ENCODE measurements at regions not wholly inside any gene's neighbourhood (a gene's known extent, or its start where the extent isn't known, plus 50 kb on each side); places are given as distances from the start of the nearest gene placed in this dataset.

DNA sequence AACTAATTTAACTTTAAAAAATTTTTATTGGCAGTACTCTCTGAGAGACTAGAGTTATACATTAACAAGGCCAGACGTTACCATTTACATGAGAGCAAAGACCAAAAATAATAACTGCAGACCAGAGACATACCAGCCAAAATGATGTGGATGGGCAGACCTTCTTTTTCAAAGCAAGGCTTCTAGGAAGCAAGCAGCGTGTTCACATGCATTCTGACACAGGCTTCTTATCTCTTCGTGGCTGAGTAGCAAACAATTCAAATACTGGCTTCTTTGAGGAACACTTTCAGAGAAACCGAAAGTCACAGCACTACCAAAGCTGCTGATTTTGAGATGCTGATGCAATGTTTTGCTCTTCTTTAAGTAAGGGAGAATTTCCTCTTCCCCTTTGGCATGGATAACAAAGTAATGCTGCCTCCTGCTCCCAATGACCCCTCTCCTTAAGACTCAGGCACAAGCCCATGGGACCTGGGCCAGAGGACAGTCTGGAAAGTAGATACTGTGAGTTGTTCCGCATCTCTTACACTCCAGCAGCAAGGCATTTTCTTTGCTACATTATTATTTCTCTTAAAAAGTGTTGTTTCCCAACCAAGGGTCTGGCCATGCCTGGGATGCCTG is 181.9 kb downstream of the MREG start:
- H4K8ac ChIP-seq (ENCODE audit: low read depth, low read length), result no peak overlapping the region
- H3K4me1 ChIP-seq (ENCODE audit: control insufficient read depth, low read depth, low read length), result no peaks in the 10 kb centered on the region
- H2BK5ac ChIP-seq (ENCODE audit: low read length), result no peak overlapping the region
- no peak overlapping the region for H3K4me2 ChIP-seq (ENCODE audit: low read length)
- no peaks in the 10 kb centered on the region for H3K36me3 ChIP-seq (ENCODE audit: control insufficient read depth, insufficient read depth, low read length)
- DNase-seq, result peak; percentile 20
- H2AK5ac ChIP-seq (ENCODE audit: low read length), result no peak overlapping the region
- no peak overlapping the region for H3K4me3 ChIP-seq (ENCODE audit: low read length)
- no peaks in the 10 kb centered on the region for H3K79me2 ChIP-seq (ENCODE audit: control insufficient read depth, insufficient read depth, low read length)
- H2BK15ac ChIP-seq (replicated peaks; ENCODE audit: low read depth), result no peak overlapping the region
- H3K18ac ChIP-seq (ENCODE audit: low read length), result peak overlapping the region; percentile 53
- no peak overlapping the region for H3K9ac ChIP-seq (ENCODE audit: low read length)
- no peaks in the 10 kb centered on the region for H3K79me1 ChIP-seq (ENCODE audit: low read length)
- no peaks in the 10 kb centered on the region for H3K27me3 ChIP-seq (ENCODE audit: insufficient read depth, low read length, poor library complexity)
- no peak overlapping the region for H3K4ac ChIP-seq (ENCODE audit: low read depth, low read length)
- H2BK120ac ChIP-seq (ENCODE audit: low read depth, low read length), result no peak overlapping the region
- no peak overlapping the region for H4K5ac ChIP-seq (ENCODE audit: low read length)
- WGBS (ENCODE audit: extremely low coverage, insufficient coverage, low lambda C conversion rate), result no CpG with 5 or more reads among the region's 5 CpGs
- H3K27ac ChIP-seq (ENCODE audit: low read depth, low read length), result no peak overlapping the region
- H3K56ac ChIP-seq (ENCODE audit: low read length), result no peak overlapping the region
- no peak overlapping the region for H3K23ac ChIP-seq (ENCODE audit: low read length)

DNA sequence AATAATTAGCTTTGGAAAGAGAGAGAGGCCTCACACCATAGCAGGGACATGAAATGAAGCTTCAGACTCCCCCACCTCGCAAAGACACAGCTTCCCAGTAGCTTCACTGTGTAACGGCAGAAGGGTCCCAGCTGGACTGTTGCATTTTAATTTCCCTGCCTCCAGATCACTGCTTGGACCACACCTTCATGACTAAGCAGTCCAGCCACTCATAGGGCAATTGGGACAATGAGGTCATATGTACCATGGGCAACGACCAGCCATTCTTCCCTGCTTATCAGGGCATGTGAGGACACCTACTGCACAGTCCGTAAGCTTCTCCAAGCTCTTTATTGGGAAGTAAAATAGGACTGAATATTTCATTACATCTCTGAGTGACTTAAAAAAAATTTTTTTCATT is 183.0 kb downstream of the MREG start:
- H4K8ac ChIP-seq (ENCODE audit: low read depth, low read length), result no peak overlapping the region
- no peak overlapping the region for H3K23ac ChIP-seq (ENCODE audit: low read length)
- WGBS (ENCODE audit: extremely low coverage, insufficient coverage, low lambda C conversion rate), result no CpG with 5 or more reads among the region's 4 CpGs
- H3K36me3 ChIP-seq (ENCODE audit: control insufficient read depth, insufficient read depth, low read length), result no peaks in the 10 kb centered on the region
- H3K18ac ChIP-seq (ENCODE audit: low read length), result no peak overlapping the region
- no peak overlapping the region for H2BK5ac ChIP-seq (ENCODE audit: low read length)
- H3K27me3 ChIP-seq (ENCODE audit: insufficient read depth, low read length, poor library complexity), result no peaks in the 10 kb centered on the region
- no peak overlapping the region for H2BK15ac ChIP-seq (replicated peaks; ENCODE audit: low read depth)
- no peak overlapping the region for H3K56ac ChIP-seq (ENCODE audit: low read length)
- H4K5ac ChIP-seq (ENCODE audit: low read length), result no peak overlapping the region
- no peak overlapping the region for H3K27ac ChIP-seq (ENCODE audit: low read depth, low read length)
- H3K9ac ChIP-seq (ENCODE audit: low read length), result no peak overlapping the region
- H3K79me2 ChIP-seq (ENCODE audit: control insufficient read depth, insufficient read depth, low read length), result no peaks in the 10 kb centered on the region
- H2BK120ac ChIP-seq (ENCODE audit: low read depth, low read length), result no peak overlapping the region
- no peak overlapping the region for H3K4me3 ChIP-seq (ENCODE audit: low read length)
- no peak overlapping the region for H3K4ac ChIP-seq (ENCODE audit: low read depth, low read length)
- no peak overlapping the region for H3K4me2 ChIP-seq (ENCODE audit: low read length)
- DNase-seq, result no peak
- no peaks in the 10 kb centered on the region for H3K79me1 ChIP-seq (ENCODE audit: low read length)
- no peak overlapping the region for H2AK5ac ChIP-seq (ENCODE audit: low read length)
- no peaks in the 10 kb centered on the region for H3K4me1 ChIP-seq (ENCODE audit: control insufficient read depth, low read depth, low read length)

DNA sequence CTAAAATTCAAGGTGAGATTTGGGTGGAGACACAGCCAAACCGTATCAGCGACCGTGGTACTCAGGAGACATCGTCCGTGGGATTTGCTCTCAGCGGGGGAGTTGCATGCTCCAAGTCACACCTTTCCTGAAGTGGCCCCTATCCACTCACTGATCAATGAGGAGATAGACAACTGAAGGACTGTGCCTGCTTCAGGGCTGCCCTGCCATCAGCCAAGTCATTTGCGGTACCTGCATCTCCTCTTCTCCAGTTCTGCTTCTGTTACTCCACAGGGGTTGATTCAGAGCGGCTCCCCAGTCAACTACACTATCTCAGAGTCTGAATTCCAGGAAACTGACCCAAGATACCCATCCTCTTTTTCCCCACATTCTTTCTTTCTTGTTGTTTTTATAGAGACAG is 184.1 kb downstream of the MREG start:
- Histone ChIP-seq H2AK5ac (ENCODE audit: low read length) (no peak overlapping the region), H3K79me1 (ENCODE audit: low read length) (no peaks in the 10 kb centered on the region), H4K5ac (ENCODE audit: low read length) (no peak overlapping the region), H3K56ac (ENCODE audit: low read length) (no peak overlapping the region), H3K27ac (ENCODE audit: low read depth, low read length) (no peak overlapping the region), H3K27me3 (ENCODE audit: insufficient read depth, low read length, poor library complexity) (no peaks in the 10 kb centered on the region), H2BK5ac (ENCODE audit: low read length) (no peak overlapping the region), H2BK15ac (replicated peaks; ENCODE audit: low read depth) (no peak overlapping the region), H4K8ac (ENCODE audit: low read depth, low read length) (no peak overlapping the region), H3K4me1 (ENCODE audit: control insufficient read depth, low read depth, low read length) (no peaks in the 10 kb centered on the region), H3K9ac (ENCODE audit: low read length) (no peak overlapping the region), H3K36me3 (ENCODE audit: control insufficient read depth, insufficient read depth, low read length) (no peaks in the 10 kb centered on the region), H3K79me2 (ENCODE audit: control insufficient read depth, insufficient read depth, low read length) (no peaks in the 10 kb centered on the region), H3K4me2 (ENCODE audit: low read length) (no peak overlapping the region), H3K4me3 (ENCODE audit: low read length) (no peak overlapping the region), H3K4ac (ENCODE audit: low read depth, low read length) (no peak overlapping the region), H3K18ac (ENCODE audit: low read length) (no peak overlapping the region), H2BK120ac (ENCODE audit: low read depth, low read length) (no peak overlapping the region), H3K23ac (ENCODE audit: low read length) (no peak overlapping the region)
- peak; percentile 58 for DNase-seq
- WGBS (ENCODE audit: extremely low coverage, insufficient coverage, low lambda C conversion rate), result no CpG with 5 or more reads among the region's 8 CpGs

DNA sequence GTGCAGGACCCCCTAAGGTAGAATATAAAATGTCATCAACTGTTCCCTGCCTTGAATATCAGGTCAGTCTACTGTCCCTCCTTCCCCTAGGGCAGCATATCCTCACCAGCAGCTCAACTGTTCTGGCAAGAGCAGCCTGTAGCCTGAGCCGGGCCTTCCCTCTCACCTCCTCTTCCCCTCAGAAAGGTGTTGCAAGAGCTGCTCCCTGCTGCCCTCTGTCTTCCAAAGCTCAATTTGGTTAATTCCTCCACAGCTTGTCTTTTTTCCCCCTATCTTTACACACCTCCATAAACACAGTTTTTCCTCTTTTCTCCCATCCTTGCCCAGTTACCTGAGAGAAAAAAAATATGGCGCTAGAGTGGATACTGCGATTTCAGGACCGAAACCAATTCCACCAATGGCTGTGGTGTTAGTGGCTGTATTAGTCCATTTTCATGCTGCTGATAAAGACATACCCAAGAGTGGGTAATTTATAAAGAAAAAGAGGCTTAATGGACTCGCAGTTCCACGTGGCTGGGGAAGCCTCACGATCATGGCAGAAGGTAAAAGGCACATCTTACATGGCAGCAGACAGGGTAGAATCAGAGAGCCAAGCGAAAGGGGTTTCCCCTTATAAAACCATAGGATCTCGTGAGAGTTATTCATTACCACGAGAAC is 184.7 kb downstream of the MREG start:
- Histone ChIP-seq H3K18ac (ENCODE audit: low read length) (no peak overlapping the region), H4K8ac (ENCODE audit: low read depth, low read length) (no peak overlapping the region), H2AK5ac (ENCODE audit: low read length) (no peak overlapping the region), H3K23ac (ENCODE audit: low read length) (no peak overlapping the region), H3K4ac (ENCODE audit: low read depth, low read length) (no peak overlapping the region), H3K79me2 (ENCODE audit: control insufficient read depth, insufficient read depth, low read length) (no peaks in the 10 kb centered on the region), H3K9ac (ENCODE audit: low read length) (no peak overlapping the region), H3K79me1 (ENCODE audit: low read length) (no peaks in the 10 kb centered on the region), H3K4me1 (ENCODE audit: control insufficient read depth, low read depth, low read length) (no peaks in the 10 kb centered on the region), H3K4me2 (ENCODE audit: low read length) (no peak overlapping the region), H4K5ac (ENCODE audit: low read length) (no peak overlapping the region), H3K36me3 (ENCODE audit: control insufficient read depth, insufficient read depth, low read length) (no peaks in the 10 kb centered on the region), H2BK120ac (ENCODE audit: low read depth, low read length) (no peak overlapping the region), H2BK15ac (replicated peaks; ENCODE audit: low read depth) (no peak overlapping the region), H2BK5ac (ENCODE audit: low read length) (no peak overlapping the region), H3K56ac (ENCODE audit: low read length) (no peak overlapping the region), H3K27me3 (ENCODE audit: insufficient read depth, low read length, poor library complexity) (no peaks in the 10 kb centered on the region), H3K27ac (ENCODE audit: low read depth, low read length) (no peak overlapping the region), H3K4me3 (ENCODE audit: low read length) (no peak overlapping the region)
- DNase-seq, result peak; percentile 92
- WGBS (ENCODE audit: extremely low coverage, insufficient coverage, low lambda C conversion rate), result no CpG with 5 or more reads among the region's 10 CpGs

DNA sequence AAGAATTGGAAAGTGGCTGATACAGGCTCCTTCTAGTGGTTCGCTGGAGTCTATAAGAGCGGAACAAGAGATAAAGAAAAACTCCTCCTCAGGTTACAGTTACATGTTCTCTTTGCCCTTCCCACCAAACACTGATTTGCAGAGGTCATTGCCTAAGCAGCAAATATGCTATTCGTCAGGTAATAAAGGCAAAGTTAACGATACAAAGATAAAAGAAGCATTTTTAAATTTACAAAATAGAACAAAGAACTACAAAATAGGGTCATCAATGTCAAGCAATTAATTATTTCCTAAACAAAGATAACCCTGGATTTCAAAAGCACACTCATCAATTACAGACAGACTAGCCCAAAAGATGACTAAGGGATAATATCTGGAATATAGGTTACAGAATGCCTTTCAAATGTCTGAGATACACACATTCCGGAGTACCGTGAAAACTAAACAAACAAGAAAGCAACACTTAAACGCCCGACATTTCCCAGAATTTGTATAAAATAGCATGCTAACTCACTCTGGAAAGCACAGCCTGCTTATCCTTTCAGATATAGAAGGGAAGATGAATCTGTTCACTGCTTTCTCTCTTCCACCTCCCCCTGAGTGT is 186.4 kb downstream of the MREG start:
- H4K8ac ChIP-seq (ENCODE audit: low read depth, low read length), result no peak overlapping the region
- peak overlapping the region; percentile 57 for H2BK15ac ChIP-seq (replicated peaks; ENCODE audit: low read depth)
- no peaks in the 10 kb centered on the region for H3K27me3 ChIP-seq (ENCODE audit: insufficient read depth, low read length, poor library complexity)
- H3K27ac ChIP-seq (ENCODE audit: low read depth, low read length), result no peak overlapping the region
- H4K5ac ChIP-seq (ENCODE audit: low read length), result no peak overlapping the region
- H3K23ac ChIP-seq (ENCODE audit: low read length), result no peak overlapping the region
- H3K4ac ChIP-seq (ENCODE audit: low read depth, low read length), result no peak overlapping the region
- H2BK5ac ChIP-seq (ENCODE audit: low read length), result no peak overlapping the region
- no peaks in the 10 kb centered on the region for H3K4me1 ChIP-seq (ENCODE audit: control insufficient read depth, low read depth, low read length)
- no peak overlapping the region for H3K4me2 ChIP-seq (ENCODE audit: low read length)
- H2AK5ac ChIP-seq (ENCODE audit: low read length), result no peak overlapping the region
- no peak overlapping the region for H3K9ac ChIP-seq (ENCODE audit: low read length)
- H2BK120ac ChIP-seq (ENCODE audit: low read depth, low read length), result no peak overlapping the region
- no CpG with 5 or more reads among the region's 8 CpGs for WGBS (ENCODE audit: extremely low coverage, insufficient coverage, low lambda C conversion rate)
- H3K36me3 ChIP-seq (ENCODE audit: control insufficient read depth, insufficient read depth, low read length), result no peaks in the 10 kb centered on the region
- no peaks in the 10 kb centered on the region for H3K79me1 ChIP-seq (ENCODE audit: low read length)
- no peak for DNase-seq
- H3K4me3 ChIP-seq (ENCODE audit: low read length), result no peak overlapping the region
- no peaks in the 10 kb centered on the region for H3K79me2 ChIP-seq (ENCODE audit: control insufficient read depth, insufficient read depth, low read length)
- H3K56ac ChIP-seq (ENCODE audit: low read length), result no peak overlapping the region
- H3K18ac ChIP-seq (ENCODE audit: low read length), result no peak overlapping the region
